WERI-Rb-1 (cell line): ENCODE measurements at regions not wholly inside any gene's neighbourhood (a gene's known extent, or its start where the extent isn't known, plus 50 kb on each side); places are given as distances from the start of the nearest gene placed in this dataset.

Experiments
- DNase-seq: peaks from one replicate; pipeline ENCODE4 v3.0.0-alpha.2; 2020
- H3K27ac ChIP-seq: fragments of 250-450 bp; sonication (Bioruptor Pico); 2 replicates; pipeline ENCODE4 v1.5.1; 2020; ENCODE audit warnings: mild to moderate bottlenecking, moderate library complexity
- H3K27me3 ChIP-seq: fragments of 250-450 bp; sonication (Bioruptor Pico); 2 replicates; pipeline ENCODE4 v1.5.1; 2021; ENCODE audit warnings: mild to moderate bottlenecking, low read depth, moderate library complexity; ENCODE audit not compliant: insufficient read depth, severe bottlenecking
- H3K36me3 ChIP-seq: fragments of 250-450 bp; sonication (Bioruptor Pico); 2 replicates; pipeline ENCODE4 v1.5.1; 2020; ENCODE audit warnings: mild to moderate bottlenecking, moderate library complexity
- H3K4me3 ChIP-seq: 2 replicates; pipeline ENCODE4 v1.5.1; 2011; ENCODE audit warnings: low read depth, mild to moderate bottlenecking, control low read depth, low read length
- H3K9me3 ChIP-seq: fragments of 250-450 bp; sonication (Bioruptor Pico); 2 replicates; pipeline ENCODE4 v1.5.1; 2021; ENCODE audit warnings: mild to moderate bottlenecking, moderate library complexity; ENCODE audit not compliant: severe bottlenecking
- TF ChIP-seq, protein P1 (sequence below): IDR thresholded peaks from 2 replicates; pipeline ENCODE4 v1.5.1; 2011; ENCODE audit warnings: low read depth, mild to moderate bottlenecking, control low read depth, inconsistent platforms, low read length

GRCh38 chr18:24530630-24531111, 70.2 kb downstream of the HRH4 start:
- Histone ChIP-seq H3K27ac (no peak overlapping the region), H3K9me3 (no peaks in the 10 kb centered on the region)
- DNase-seq = peak; percentile 44

DNA sequence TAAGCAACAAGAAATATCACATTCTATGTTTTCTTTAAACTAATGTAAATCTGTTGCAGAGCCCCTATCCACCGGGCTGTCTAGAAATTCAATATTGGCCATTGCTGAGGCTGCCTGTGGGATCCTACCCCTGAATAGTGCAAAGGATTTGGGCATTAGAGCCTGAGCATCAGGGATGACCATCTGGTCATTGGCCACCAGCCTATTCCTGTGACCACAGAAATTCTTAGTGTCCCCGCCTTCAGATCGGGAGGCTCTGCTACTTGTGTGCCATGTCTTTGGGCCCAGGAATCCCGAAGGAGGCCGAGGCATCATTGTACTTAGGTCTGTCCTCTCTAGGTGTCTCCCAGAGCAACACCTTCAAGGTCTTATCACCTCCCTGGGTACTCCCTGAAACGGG, 73.8 kb downstream of the HRH4 start:
- H3K4me3 ChIP-seq = peak overlapping the region; percentile 60
- H3K9me3 ChIP-seq = no peaks in the 10 kb centered on the region
- TF ChIP-seq, protein P1, sequence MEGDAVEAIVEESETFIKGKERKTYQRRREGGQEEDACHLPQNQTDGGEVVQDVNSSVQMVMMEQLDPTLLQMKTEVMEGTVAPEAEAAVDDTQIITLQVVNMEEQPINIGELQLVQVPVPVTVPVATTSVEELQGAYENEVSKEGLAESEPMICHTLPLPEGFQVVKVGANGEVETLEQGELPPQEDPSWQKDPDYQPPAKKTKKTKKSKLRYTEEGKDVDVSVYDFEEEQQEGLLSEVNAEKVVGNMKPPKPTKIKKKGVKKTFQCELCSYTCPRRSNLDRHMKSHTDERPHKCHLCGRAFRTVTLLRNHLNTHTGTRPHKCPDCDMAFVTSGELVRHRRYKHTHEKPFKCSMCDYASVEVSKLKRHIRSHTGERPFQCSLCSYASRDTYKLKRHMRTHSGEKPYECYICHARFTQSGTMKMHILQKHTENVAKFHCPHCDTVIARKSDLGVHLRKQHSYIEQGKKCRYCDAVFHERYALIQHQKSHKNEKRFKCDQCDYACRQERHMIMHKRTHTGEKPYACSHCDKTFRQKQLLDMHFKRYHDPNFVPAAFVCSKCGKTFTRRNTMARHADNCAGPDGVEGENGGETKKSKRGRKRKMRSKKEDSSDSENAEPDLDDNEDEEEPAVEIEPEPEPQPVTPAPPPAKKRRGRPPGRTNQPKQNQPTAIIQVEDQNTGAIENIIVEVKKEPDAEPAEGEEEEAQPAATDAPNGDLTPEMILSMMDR = no peak
- peak overlapping the region; percentile 86 for H3K27ac ChIP-seq
- no peaks in the 10 kb centered on the region for H3K27me3 ChIP-seq
- peak; percentile 70 for DNase-seq
- H3K36me3 ChIP-seq = no peaks in the 10 kb centered on the region; the same call in none of the 2 replicates

More at GRCh38 chr18:24530630-24531111, 70.2 kb downstream of the HRH4 start:
- H3K36me3 ChIP-seq = no peaks in the 10 kb centered on the region
- TF ChIP-seq, protein P1 = no peak
- no peaks in the 10 kb centered on the region for H3K27me3 ChIP-seq
- H3K4me3 ChIP-seq = no peak overlapping the region

GRCh38 chr18:24534737-24535136, 74.3 kb downstream of the HRH4 start:
- H3K27ac ChIP-seq = peak overlapping the region; percentile 86
- H3K27me3 ChIP-seq = no peaks in the 10 kb centered on the region
- H3K36me3 ChIP-seq = no peaks in the 10 kb centered on the region; the same call in none of the 2 replicates
- peak overlapping the region; percentile 60 for H3K4me3 ChIP-seq
- DNase-seq = peak; percentile 78
- H3K9me3 ChIP-seq = no peaks in the 10 kb centered on the region
- TF ChIP-seq, protein P1 = no peak

GRCh38 chr18:24535527-24536295, 75.3 kb downstream of the HRH4 start:
- peak overlapping the region; percentile 86 for H3K27ac ChIP-seq

DNA sequence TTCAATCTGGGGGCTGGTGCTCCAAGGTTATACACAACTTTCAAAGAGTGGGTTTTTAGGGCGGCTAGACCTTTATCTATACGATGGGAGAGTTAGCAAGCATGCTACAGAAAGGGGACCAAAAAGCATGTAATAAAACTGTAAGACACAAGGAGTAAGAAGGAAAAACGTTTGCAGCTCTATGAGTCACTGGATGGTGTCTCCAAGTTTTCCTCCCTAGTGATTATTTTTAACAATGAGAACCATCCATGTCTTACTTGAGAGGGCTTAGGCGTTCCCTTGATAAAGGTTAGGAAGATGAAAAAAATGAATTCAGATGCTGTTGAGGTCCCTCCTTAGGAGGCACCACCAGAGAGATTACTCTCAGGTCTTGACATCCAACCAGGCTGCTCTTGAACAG, 75.9 kb downstream of the HRH4 start:
- DNase-seq = no peak
- TF ChIP-seq, protein P1 = no peak

More at GRCh38 chr18:24535527-24536295, 75.3 kb downstream of the HRH4 start:
- TF ChIP-seq, protein P1 = no peak
- no peaks in the 10 kb centered on the region; the same call in none of the 2 replicates for H3K36me3 ChIP-seq
- H3K9me3 ChIP-seq = no peaks in the 10 kb centered on the region
- DNase-seq = no peak
- peak overlapping the region; percentile 60 for H3K4me3 ChIP-seq
- H3K27me3 ChIP-seq = no peaks in the 10 kb centered on the region

More for the DNA sequence above, 75.9 kb downstream of the HRH4 start:
- Histone ChIP-seq H3K36me3 (peaks cover 2% of the 10 kb centered on the region), H3K9me3 (no peaks in the 10 kb centered on the region), H3K4me3 (peak overlapping the region; percentile 60), H3K27me3 (no peaks in the 10 kb centered on the region), H3K27ac (no peak overlapping the region; the same call in 1 of the 2 replicates)
